GM21367 (cell line): ENCODE measurements at regions not wholly inside any gene's neighbourhood (a gene's known extent, or its start where the extent isn't known, plus 50 kb on each side); places are given as distances from the start of the nearest gene placed in this dataset.
"Not testable (repeated sequence)": the region's sequence is repeated elsewhere in the genome, so short reads cannot be mapped to it uniquely, and the experiment has no call there.

Experiments
- ATAC-seq: cut with Tn5 transposase; IDR thresholded peaks from one replicate; pipeline ENCODE4 v1.9.1; 2021; ENCODE audit not compliant: unreplicated experiment

DNA sequence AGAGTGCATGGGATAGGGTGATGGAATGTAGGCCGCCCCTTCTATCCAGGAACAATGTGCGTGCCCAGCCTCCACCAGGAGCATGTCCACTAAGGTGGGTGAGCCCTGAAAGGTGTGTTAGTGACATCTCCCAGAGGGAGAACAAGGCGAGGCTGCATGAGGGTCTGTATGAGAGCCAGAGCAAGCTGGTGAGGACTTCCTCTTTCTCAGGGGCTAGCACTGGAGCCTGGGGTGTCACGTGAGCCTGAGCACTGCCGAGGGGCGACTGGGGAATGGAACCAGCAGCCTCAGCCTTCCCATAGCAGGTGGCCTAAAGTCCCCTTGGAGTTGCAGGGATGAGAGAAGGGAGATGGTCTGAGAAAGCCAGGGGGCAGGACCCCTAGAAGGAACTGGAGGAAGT, 156.3 kb upstream of the COBL start:
- ATAC-seq: no peak

DNA sequence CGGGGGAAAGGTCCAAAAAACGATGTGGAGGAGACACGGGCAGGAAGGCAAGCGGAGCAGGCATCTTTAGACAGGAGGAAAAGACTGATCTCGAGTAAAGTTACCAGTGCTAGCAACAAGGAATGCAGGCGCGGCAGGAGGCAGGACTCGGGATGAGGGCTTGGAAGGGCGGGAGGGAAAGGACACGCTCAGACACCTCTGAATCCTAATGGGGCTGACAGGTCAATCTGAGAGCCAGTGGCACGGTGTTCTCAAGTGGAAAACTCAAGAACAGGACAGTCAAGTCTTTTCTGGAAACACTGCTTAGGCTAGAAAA, 155.3 kb upstream of the COBL start:
- ATAC-seq: no peak

DNA sequence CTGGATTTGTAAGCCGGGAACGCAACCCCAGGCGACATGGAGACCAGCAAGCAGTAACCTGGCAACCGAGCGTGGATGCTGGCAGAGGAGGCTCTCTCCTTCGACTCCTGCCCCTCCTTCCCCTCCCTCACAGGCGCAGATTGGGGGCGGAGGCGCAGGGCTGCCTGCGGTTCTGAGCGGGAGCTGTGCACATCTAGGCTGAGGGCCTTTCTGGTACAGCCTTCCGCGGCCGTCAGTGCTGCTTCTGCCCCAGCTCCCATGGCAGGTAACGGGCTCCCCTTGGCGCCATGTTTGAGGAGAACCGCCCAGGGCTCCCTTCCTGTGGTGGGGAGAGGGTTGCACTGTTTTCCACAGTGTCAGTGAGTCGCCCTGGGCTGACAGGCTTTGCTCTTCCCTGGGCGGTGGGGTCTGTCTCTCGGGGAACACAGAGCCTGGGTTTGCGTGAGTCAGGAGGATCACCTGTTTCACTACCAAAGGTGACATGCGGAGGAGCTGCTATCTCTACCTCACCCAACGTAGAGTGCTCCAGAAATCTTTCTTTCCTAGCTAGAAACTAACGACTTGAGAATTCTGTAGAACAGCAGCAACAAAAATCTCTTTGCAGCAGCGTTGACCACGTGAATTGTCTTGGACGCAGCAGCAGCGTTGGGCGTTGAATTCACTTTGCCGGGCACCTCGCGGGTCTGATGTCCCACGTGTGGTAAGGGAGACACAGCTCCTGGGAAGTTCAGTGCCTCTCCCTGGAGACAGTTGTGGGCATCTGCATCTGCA, 154.8 kb upstream of the COBL start:
- no peak for ATAC-seq

DNA sequence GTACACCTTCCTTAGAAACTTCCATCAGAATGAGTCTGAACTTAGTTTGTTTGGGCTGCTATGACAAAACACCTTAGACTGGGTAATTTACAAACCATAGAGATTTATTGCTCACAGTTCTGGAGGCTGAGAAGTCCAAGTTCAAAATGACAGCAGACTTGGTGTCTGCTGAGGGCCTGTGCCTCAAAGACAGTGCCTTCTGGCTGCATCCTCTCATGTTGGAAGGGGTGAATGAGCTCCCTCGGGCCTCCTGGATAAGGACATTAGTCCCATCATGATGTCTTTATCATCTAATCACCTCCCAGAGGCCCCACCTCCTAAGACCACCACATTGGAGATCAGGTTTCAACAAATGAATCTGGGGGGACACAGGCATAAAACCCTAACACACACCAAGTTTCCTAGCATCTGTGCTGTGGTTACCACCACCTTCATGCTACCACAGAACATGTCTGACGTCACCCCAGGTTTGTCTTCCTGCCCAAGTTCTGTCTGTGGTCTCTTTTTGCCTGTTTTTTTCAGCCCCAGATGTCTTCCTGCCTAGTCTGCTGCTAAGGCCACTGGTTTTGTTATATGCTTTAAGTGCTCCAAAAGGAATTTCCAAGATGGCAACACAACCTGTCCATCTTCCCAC, 150.9 kb upstream of the COBL start:
- ATAC-seq: no peak

DNA sequence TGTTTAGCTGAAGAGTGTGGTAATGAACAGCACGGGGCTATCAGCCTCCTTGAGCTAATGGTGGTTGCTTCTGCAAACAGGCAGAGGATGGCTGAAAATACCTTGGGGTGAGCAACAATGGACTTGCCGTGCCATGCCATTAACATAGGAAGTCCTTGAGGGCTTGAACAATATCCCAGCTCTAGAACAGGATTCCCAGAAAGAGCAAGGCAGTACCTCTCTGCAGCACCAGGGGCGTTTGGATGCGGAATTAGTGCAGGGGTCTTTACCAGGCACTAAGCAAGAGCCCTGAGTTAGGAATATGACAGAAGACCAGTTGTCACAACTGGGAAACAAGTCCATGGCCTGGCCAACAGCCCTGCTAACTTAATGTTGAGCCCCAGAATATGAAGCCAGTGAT, 143.2 kb upstream of the COBL start:
- ATAC-seq: no peak

DNA sequence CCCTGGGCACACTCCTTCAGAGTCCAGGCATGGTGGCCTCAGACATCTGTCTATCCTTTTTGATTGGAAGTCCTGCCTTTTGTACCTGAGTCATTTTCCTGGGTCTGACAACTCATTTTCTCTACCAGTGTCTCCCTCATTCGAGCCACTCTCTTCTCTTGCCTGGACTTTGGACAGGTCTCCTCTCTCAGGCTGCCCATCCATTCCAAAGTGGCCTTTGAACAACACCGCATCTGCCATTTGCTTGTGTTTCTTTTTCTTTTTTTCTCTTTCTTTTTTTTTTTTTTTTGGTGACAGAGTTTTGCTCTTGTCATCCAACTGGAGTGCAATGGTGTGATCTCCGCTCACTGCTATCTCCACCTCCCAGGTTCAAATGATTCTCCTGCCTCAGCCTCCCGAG, 142.1 kb upstream of the COBL start:
- ATAC-seq: no peak

- no peak for ATAC-seq
These were observed 140.5 kb upstream of the COBL start for GRCh38 chr7:51457079-51457478.

- ATAC-seq: no peak
These were observed 139.9 kb upstream of the COBL start for GRCh38 chr7:51456431-51457060.

- no peak for ATAC-seq
These were observed 139.3 kb upstream of the COBL start for GRCh38 chr7:51455948-51456347.

DNA sequence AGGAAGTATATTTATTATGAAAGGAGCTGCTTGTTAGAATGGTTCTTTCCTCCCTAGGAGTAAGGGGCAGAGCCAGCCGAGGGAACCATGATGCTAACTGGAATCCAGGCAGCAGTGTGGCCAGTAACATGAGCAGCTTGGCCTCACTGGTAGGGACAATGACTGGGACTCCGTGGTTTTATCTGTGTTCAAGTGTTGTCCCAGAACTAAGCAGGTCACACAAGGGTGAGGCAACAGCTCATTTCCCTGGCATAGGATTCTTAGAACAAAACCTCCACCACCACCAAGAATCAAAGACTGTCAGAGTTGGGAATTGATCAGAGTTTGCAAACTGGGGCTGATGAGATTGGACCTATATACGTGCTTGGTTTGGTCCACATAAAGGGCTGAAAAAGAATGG, 138.9 kb upstream of the COBL start:
- no peak for ATAC-seq

DNA sequence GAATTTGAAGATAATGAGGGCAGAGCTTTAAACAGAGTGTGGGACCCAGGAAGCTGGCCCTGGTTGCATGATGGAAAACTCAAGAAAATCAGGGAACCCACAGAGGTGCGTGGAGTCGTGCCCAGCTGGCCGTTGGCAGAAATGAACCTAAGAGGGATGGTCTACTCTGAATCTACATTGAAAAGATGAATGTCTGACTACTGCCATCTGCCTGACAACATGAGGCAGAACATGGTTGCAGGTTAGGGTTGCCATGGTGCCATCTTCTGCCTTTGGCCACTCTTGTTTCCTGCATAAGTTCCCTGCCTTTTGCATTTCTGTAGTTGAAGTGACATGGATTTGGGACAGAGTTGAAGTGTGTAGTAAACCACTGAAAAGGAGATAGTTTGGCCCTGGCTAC, 138.5 kb upstream of the COBL start:
- ATAC-seq: no peak

DNA sequence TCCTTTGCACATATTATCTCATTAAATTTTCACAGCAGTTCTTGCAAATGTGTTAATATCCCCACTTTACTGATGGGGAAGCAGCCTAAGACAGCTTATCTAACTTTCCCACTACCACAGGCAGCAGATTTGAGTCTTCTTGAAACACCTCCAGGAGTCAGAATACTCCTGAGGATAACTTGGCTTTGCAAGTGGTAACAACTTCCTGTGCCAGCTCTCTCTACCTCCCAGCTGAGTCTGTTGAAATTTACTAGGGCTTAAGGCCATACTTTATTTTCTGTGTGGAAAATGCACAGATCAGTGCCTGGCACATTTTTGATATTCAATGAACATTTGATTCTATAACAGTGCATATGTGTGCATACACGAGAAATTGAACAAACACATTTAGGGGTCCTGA, 136.1 kb upstream of the COBL start:
- no peak for ATAC-seq

GRCh38 chr7:51451751-51452476, 135.3 kb upstream of the COBL start:
- ATAC-seq: no peak

DNA sequence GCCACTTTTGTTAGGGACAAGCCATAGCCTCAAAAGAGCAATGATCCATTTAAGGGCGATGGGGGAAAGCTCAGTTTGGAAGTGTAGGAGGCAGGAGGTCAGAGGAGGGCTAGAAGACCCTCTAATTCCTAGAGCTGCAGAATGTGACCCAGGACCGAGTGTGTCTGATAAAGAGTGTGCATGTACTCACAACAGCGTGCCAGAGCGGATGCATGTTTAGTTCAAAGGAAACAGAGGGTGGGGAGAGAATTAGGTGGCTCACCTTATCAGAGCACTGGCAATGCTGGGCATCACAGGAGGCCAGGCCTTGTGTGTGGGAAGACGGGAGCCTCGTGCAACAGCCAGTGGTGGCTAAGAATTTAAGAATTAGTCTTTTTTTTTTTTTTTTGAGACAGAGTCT, 133.9 kb upstream of the COBL start:
- ATAC-seq: no peak

DNA sequence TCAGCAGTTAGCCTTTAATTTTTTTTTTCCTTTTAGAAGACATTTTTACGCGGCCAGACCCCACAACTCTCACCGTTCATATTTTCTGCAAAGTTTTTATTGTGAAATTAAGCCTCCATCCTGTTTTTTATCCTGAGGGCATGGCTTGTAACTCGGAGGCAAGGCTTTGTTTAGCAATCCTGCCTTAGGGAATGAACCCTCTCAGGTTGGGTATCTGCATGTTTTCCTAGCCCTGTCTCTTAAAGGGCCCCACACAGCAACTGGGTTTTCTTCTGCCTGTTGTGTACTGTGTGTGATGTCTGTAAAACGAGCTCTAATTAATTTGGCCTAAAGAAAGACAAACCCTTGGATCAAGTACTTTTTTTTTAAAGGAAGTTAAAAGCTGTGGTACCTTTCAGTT, 130.2 kb upstream of the COBL start:
- ATAC-seq: no peak

GRCh38 chr7:51446356-51446755, 129.7 kb upstream of the COBL start:
- no peak for ATAC-seq

DNA sequence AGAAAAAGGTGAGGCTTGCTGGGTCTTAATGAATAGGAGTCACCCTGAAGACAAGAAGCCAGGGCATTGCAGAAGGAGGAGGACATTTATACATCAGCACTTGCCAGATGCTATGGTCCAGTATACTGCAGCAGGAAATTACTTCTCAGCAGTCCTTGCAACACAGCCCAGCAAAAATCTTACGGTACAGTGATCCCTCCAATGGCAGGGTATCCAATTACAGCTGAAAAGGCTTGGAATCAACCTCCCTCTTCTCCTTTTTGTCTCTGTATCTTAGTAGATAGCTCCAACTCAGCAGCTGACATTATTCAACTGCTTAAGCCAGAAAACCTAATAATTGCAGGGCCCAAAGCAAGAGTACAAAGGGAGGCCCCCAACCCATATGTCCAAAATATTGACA, 128.3 kb upstream of the COBL start:
- no peak for ATAC-seq

- peak; percentile 77 for ATAC-seq
These were observed 114.0 kb upstream of the COBL start for GRCh38 chr7:51430480-51431086.

DNA sequence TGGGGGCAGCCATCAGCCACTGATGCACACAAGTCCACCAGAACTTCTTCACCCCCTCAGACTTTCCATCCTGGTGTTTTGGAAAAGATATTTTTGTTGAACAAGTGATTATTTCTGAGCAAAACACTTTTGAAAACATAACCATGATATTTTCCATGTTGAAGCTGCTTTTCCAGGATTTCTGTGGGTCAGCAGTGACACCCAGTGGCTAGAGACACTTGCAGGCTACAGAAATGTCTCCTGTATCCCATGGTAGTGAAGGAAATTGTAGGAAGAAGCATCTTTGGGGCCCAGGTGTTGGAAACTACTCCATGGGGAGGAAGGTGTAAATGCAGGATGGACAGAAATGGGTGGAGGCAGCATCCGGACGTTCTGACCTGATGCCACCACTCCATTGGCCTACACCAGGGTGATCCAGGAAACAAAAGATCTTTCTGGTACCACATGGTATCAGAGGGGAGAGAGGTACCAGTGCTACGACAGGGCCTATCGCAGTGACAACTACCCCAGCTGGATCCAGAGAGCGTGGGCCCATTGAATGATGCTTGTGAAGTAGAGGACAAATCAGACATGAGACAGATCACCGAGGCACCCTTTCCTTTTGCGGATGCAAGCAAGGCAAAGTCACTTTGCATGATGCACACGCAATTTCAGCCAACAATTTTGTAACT, 111.7 kb upstream of the COBL start:
- ATAC-seq: no peak

DNA sequence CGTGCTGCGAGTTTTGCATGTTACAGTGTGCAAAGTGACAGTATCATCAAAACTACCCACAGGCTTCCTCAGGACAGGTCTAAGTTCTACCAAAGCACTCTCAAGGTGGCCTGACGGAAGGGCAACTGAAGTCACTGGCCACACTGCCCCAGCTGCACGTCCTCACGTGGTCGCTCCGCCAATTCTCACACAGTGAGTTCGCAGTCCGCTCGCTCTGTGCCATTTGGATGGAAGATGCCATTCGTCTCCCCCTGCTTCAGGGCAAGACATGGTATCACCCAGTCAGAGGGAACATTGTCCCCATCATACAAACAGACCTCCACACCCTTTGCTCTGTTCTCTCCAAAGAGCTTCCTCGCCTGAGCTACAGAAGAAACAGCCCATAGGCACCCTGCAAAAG, 109.6 kb upstream of the COBL start:
- ATAC-seq: no peak

GRCh38 chr7:51409934-51410333, 93.3 kb upstream of the COBL start:
- ATAC-seq: not testable (repeated sequence)
